ENCODE measurements at regions not wholly inside any gene's neighbourhood (a gene's known extent, or its start where the extent isn't known, plus 50 kb on each side); places are given as distances from the start of the nearest gene placed in this dataset.

DNA sequence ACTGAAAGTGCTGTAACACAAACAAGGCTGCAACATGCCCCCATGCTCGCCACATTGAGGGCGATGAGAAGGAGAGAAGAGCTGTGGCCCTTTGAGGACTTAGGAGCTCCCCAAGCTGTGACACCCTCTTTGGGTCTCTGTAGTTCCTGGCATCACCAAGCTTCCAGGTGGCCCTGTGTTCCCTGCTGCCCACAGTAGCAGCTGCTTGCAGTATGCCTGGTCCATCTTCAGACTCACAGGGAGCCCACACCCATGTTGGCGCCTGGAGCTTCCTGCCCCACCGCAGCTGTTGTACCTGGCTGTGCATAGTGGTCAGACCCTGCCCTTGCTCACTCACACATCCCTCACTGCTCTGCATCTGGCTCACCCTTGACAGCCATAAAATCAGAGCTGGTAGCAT is 401.2 kb upstream of the NRG3 start:
- H3K23me2 ChIP-seq (ENCODE audit: low read depth, low read length), result no peaks in the 10 kb centered on the region

More for the DNA sequence above, 401.2 kb upstream of the NRG3 start:
- DNase-seq (ENCODE audit: low read depth in 1 of 2, low spot score in 2 of 2) (no peak), FAIRE-seq (no peak)
- Histone ChIP-seq H2BK120ac (replicated peaks; ENCODE audit: low read depth, low read length) (no peak overlapping the region), H3K36me3 (ENCODE audit: control insufficient read depth in 2 of 4, insufficient read depth in 4 of 4, low read length in 3 of 4) (no peaks in the 10 kb centered on the region), H4K91ac (replicated peaks; ENCODE audit: insufficient read length, low read length) (no peak overlapping the region), H4K8ac (ENCODE audit: extremely low read depth, insufficient read depth, low read length) (no peak overlapping the region), H2AFZ (ENCODE audit: low read length) (0 out of 2 replicates have a peak overlapping the region, but pooled peaks have one; percentile 33), H3K14ac (ENCODE audit: insufficient read length) (no peak overlapping the region), H4K5ac (ENCODE audit: insufficient read length, low read depth, low read length) (no peak overlapping the region), H3K4me1 (replicated peaks in 1 of 4; ENCODE audit: control insufficient read depth in 3 of 4, insufficient read depth in 4 of 4, low read length in 3 of 4) (no peaks in the 10 kb centered on the region; a peak in 1 of 7 replicates), H3K27ac (ENCODE audit: low read depth, low read length) (no peak overlapping the region), H2BK5ac (ENCODE audit: low read depth, low read length) (no peak overlapping the region), H2BK15ac (ENCODE audit: low read length) (no peak overlapping the region), H3K27me3 (replicated peaks in 1 of 4; ENCODE audit: control insufficient read depth in 3 of 4, extremely low read depth in 1 of 4, insufficient read depth in 3 of 4, low read length in 3 of 4) (no peaks in the 10 kb centered on the region), H3K4me2 (ENCODE audit: insufficient read depth in 1 of 2, low read depth in 2 of 2, low read length in 2 of 2) (no peak overlapping the region), H3K9ac (replicated peaks in 1 of 4; ENCODE audit: extremely low read depth in 1 of 4, low read depth in 3 of 4, low read length in 3 of 4) (no peak overlapping the region), H2BK20ac (ENCODE audit: low read length) (no peak overlapping the region), H3K18ac (ENCODE audit: extremely low read depth, low read length) (no peak overlapping the region), H3K4ac (replicated peaks; ENCODE audit: insufficient read length, low read depth, low read length) (no peak overlapping the region), H3K23ac (ENCODE audit: insufficient read length) (no peak overlapping the region), H2BK12ac (ENCODE audit: low read depth, low read length) (no peak overlapping the region), H3K4me3 (ENCODE audit: extremely low read depth in 1 of 4, insufficient read depth in 2 of 4, low read depth in 3 of 4, low read length in 4 of 4) (no peak overlapping the region), H3K9me3 (ENCODE audit: insufficient read depth in 2 of 2, low read depth in 1 of 2, low read length in 1 of 2) (no peaks in the 10 kb centered on the region), H4K20me1 (replicated peaks in 1 of 2; ENCODE audit: control insufficient read depth in 1 of 2, insufficient read depth in 2 of 2, low read length in 2 of 2) (no peaks in the 10 kb centered on the region), H2AK5ac (ENCODE audit: low read depth, low read length) (no peak overlapping the region), H3K79me1 (ENCODE audit: low read depth, low read length) (no peaks in the 10 kb centered on the region), H3K56ac (replicated peaks; ENCODE audit: insufficient read length, low read depth, low read length) (no peak overlapping the region), H3K79me2 (ENCODE audit: control insufficient read depth in 1 of 2, insufficient read depth in 2 of 2, low read length in 2 of 2) (no peaks in the 10 kb centered on the region)
- 98% methylated on average over 4 of the region's 4 CpGs; no CpG with 5 or more reads in 1 of the 2 experiments for WGBS, 2 experiments (ENCODE audit: extremely low coverage in 1 of 2, insufficient coverage in 1 of 2, insufficient read length in 1 of 2, insufficient replicate concordance in 2 of 2, low coverage in 1 of 2, low lambda C conversion rate in 2 of 2, missing lambda C conversion rate in 1 of 2)
- POLR2A ChIA-PET (ENCODE audit: partially characterized antibody), result no interaction called here
- TF ChIP-seq JUND (IDR thresholded peaks at IDR 0.05; ENCODE audit: low read length) (no peak), SIX5 (IDR thresholded peaks at IDR 0.05; ENCODE audit: low read depth, low read length) (no peak), SUZ12 (IDR thresholded peaks at IDR 0.05; ENCODE audit: low read length) (no peak), SIN3A (conservative IDR thresholded peaks at IDR 0.05 in 1 of 2, IDR thresholded peaks at IDR 0.05 in 1 of 2; ENCODE audit: low read depth in 1 of 2, low read length in 2 of 2) (no peak)
- CTCF ChIA-PET (ENCODE audit: partially characterized antibody), result no interaction called here
